ENCODE measurements at regions not wholly inside any gene's neighbourhood (a gene's known extent, or its start where the extent isn't known, plus 50 kb on each side); places are given as distances from the start of the nearest gene placed in this dataset.

GRCh38 chr6:121810158-121811032 is 374.9 kb downstream of the GJA1 start:
- TF ChIP-seq GATA2 (IDR thresholded peaks at IDR 0.05; ENCODE audit: low read depth, low read length): no peak
- no peak for TF ChIP-seq GATA3 (IDR thresholded peaks at IDR 0.05; ENCODE audit: low read depth, low read length)

DNA sequence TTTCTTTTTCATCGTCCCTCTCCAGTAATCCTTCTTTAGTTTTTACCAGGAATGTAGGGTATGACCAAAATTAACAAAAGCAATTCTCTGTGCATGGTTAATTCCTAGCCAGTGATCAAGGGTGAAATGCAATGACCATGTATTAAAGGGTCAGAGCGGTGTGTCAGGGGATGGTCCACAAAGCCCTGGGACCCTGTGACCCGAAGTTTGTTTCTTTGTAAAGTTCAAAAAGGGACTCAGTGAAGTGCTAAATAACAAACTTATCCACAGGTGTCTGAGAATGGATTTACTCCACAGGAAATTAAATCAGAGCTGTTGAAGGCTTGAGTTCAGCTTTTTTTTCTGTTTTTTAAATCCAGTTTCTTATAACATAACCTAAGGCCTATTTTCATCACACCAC is 375.7 kb downstream of the GJA1 start:
- TF ChIP-seq GATA3 (IDR thresholded peaks at IDR 0.05; ENCODE audit: low read depth, low read length): no peak
- no peak for TF ChIP-seq GATA2 (IDR thresholded peaks at IDR 0.05; ENCODE audit: low read depth, low read length)

DNA sequence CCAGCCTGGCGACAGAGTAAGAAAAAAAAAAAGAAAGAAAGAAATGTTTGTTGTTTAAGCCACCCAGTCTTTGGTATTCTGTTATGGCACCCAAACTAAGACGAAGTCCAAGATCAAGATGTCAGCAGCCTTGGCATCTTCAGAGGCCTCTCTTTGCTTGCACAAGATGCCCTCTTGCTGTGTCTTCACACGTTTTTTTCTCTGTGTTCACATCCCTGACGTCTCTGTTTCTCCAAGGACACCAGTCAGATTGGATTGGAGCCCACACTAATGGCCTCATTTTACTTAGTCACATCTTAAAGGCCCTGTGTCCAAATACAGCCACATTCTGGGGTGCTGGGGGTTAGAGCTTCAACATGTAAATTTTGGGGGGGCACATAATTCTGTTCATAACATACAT is 380.9 kb downstream of the GJA1 start:
- no peak for TF ChIP-seq GATA3 (IDR thresholded peaks at IDR 0.05; ENCODE audit: low read depth, low read length)
- TF ChIP-seq GATA2 (IDR thresholded peaks at IDR 0.05; ENCODE audit: low read depth, low read length): no peak

DNA sequence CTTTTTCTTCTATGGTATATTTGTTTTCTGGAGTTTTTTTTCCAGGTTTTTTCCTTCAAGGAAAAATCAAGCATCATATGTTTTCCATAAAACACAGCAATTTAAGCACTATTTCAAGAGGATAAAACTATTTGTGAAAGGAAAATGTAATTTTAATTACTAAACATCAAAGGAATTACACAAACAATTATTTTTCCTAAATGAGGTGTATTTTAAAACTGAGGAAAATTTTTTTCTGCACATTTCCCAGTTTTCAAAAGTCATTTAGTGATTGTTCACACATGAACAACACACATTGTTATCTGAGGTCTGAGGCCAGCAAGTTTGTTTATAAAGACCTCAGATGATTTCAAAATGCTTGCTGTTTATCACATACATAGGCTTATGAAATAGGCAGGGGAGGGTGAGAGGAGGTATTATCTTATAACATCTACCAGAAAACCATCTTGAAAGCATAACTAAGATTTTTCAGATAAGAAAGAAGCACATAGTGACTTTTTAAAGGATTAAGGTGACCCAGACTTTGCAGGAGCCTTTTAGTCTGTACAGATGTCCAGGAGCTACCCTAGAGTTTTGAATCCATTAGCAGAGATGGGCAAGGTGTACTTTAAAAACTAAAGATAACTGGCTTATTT is 381.6 kb downstream of the GJA1 start:
- TF ChIP-seq GATA2 (IDR thresholded peaks at IDR 0.05; ENCODE audit: low read depth, low read length) (no peak), GATA3 (IDR thresholded peaks at IDR 0.05; ENCODE audit: low read depth, low read length) (no peak; the same call in 1 of the 2 replicates)

DNA sequence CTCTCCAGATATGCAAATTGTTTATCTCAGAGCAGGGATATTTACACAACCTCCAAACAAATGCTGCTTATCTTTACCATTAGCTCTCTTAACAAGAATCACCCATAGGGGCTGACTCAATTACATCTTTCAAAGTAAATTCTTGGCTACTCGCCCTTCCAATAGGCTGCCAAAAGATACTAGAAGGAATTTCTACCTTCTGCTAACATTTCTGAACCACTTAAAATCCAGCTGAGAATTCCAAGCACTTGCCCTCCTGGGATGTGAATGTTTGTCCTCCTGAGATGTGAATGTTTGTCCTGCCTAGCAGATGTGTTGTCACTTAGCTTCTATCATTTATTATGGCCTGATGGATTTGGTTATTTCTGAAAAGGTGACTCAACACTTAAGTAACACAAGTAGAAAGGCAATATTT is 388.0 kb downstream of the GJA1 start:
- TF ChIP-seq GATA2 (IDR thresholded peaks at IDR 0.05; ENCODE audit: low read depth, low read length) (no peak), GATA3 (IDR thresholded peaks at IDR 0.05; ENCODE audit: low read depth, low read length) (no peak)

DNA sequence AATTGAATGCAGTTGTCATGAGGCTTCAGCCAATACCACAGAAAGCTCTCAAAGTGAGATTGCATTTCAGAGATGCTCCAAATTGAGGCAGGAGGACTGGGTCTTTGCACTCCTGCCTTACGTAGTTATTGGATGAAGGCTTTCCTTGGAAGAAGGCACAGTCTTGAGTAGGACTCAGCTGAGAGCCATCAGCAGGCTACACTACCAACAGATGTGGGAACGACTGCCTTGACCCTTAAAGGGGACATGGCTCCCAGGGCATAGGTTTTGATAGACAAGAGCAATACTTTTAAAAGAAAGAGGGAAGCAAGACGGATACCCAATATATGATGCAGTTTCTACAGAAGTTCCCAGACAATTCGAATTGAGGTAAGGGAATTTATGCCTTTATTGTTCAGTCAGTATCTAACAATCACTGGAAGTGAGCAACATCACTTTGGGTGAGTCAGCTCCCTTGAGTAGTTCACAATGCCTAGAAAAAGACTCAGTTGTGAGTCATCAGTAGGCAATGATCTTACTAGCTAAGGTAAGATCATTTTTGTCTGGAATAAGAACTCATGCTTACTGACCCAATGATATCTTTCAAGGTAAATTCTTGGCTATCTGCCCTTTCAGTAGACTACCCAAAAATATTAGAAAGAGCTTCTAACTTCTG is 390.8 kb downstream of the GJA1 start:
- TF ChIP-seq GATA2 (IDR thresholded peaks at IDR 0.05; ENCODE audit: low read depth, low read length): no peak
- TF ChIP-seq GATA3 (IDR thresholded peaks at IDR 0.05; ENCODE audit: low read depth, low read length): no peak

GRCh38 chr6:121828146-121828886 is 392.9 kb downstream of the GJA1 start:
- TF ChIP-seq GATA2 (IDR thresholded peaks at IDR 0.05; ENCODE audit: low read depth, low read length) (no peak), GATA3 (IDR thresholded peaks at IDR 0.05; ENCODE audit: low read depth, low read length) (no peak)

- TF ChIP-seq GATA2 (IDR thresholded peaks at IDR 0.05; ENCODE audit: low read depth, low read length) (no peak), GATA3 (IDR thresholded peaks at IDR 0.05; ENCODE audit: low read depth, low read length) (no peak)
Measured at GRCh38 chr6:121830736-121831135, 395.3 kb downstream of the GJA1 start.

- TF ChIP-seq GATA3 (IDR thresholded peaks at IDR 0.05; ENCODE audit: low read depth, low read length): no peak
- no peak for TF ChIP-seq GATA2 (IDR thresholded peaks at IDR 0.05; ENCODE audit: low read depth, low read length)
Measured at GRCh38 chr6:121835662-121836061, 400.2 kb downstream of the GJA1 start.

DNA sequence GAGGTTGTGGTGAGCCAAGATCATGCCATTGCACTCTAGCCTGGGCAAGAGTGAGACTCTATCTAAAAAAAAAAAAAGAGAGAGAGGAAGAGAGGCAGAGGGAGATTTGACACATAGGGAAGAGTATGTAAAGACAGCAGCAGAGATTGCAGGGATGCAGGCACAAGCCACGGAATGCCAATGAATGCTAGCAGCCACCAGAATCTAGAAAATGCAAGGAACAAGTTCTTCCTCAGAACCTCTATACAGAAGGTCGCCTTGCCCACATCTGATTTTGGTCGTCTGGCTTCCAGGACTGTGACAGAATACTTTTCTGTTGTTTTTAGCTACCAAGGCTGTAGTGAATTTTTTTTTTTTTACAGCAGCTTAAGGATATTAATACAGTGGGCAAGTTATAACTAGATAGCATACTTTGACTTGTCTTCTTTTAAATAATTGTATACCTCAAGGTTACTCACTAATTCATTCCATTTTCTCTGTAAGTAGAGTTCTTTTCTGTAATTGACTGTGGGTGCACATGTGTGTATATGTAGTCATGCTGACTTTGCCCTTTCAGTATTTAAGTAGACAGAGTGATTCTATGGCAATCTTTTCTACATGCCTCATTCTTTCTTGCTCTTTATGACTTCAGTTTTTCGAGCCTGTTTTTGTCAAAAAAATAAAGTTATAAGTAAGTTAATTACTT is 402.2 kb downstream of the GJA1 start:
- TF ChIP-seq GATA3 (IDR thresholded peaks at IDR 0.05; ENCODE audit: low read depth, low read length) (no peak), GATA2 (IDR thresholded peaks at IDR 0.05; ENCODE audit: low read depth, low read length) (no peak)

- TF ChIP-seq GATA2 (IDR thresholded peaks at IDR 0.05; ENCODE audit: low read depth, low read length) (no peak), GATA3 (IDR thresholded peaks at IDR 0.05; ENCODE audit: low read depth, low read length) (no peak)
Measured at GRCh38 chr6:121838842-121839241, 403.4 kb downstream of the GJA1 start.

- TF ChIP-seq GATA2 (IDR thresholded peaks at IDR 0.05; ENCODE audit: low read depth, low read length): no peak
- TF ChIP-seq GATA3 (IDR thresholded peaks at IDR 0.05; ENCODE audit: low read depth, low read length): no peak
Measured at GRCh38 chr6:121839896-121840295, 404.4 kb downstream of the GJA1 start.

GRCh38 chr6:121844898-121845297 is 409.5 kb downstream of the GJA1 start:
- TF ChIP-seq GATA3 (IDR thresholded peaks at IDR 0.05; ENCODE audit: low read depth, low read length) (no peak), GATA2 (IDR thresholded peaks at IDR 0.05; ENCODE audit: low read depth, low read length) (no peak)

Data from SH-SY5Y (cell line).